Choroid plexus epithelial cell (primary cell): ENCODE measurements at regions not wholly inside any gene's neighbourhood (a gene's known extent, or its start where the extent isn't known, plus 50 kb on each side); places are given as distances from the start of the nearest gene placed in this dataset.

Experiments
- DNase-seq: peaks from one replicate; pipeline ENCODE4 v3.0.0-alpha.2; 2010; ENCODE audit warnings: low read depth
- H3K4me3 ChIP-seq: 2 replicates; pipeline ENCODE4 v1.5.1; 2011; ENCODE audit warnings: low read depth, mild to moderate bottlenecking, control low read depth, low read length, moderate library complexity
- TF ChIP-seq, protein P1 (sequence below): conservative IDR thresholded peaks from 2 replicates; pipeline ENCODE4 v1.5.1; 2011; ENCODE audit warnings: low read depth, mild to moderate bottlenecking, control low read depth, inconsistent platforms, low read length, moderate library complexity

DNA sequence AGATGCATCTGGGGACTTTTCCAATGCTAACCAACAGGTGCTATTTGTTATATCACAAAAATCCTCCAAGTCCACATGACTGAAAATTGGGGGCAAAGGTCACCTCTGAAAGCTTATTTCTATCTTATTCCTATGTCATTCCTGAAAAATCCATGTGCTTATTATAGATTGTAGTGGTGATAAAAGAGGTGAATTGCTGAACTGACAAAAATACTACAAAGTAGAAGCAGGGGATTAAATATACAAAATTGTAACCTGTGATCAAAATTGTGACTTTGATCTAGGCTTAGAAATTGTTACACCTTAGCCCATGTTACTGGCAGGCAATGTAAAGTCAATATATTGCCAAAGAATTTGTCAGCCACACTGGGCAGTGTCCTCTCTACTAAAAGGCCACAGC is 62.3 kb downstream of the IER5 start:
- TF ChIP-seq, protein P1, sequence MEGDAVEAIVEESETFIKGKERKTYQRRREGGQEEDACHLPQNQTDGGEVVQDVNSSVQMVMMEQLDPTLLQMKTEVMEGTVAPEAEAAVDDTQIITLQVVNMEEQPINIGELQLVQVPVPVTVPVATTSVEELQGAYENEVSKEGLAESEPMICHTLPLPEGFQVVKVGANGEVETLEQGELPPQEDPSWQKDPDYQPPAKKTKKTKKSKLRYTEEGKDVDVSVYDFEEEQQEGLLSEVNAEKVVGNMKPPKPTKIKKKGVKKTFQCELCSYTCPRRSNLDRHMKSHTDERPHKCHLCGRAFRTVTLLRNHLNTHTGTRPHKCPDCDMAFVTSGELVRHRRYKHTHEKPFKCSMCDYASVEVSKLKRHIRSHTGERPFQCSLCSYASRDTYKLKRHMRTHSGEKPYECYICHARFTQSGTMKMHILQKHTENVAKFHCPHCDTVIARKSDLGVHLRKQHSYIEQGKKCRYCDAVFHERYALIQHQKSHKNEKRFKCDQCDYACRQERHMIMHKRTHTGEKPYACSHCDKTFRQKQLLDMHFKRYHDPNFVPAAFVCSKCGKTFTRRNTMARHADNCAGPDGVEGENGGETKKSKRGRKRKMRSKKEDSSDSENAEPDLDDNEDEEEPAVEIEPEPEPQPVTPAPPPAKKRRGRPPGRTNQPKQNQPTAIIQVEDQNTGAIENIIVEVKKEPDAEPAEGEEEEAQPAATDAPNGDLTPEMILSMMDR: no peak
- H3K4me3 ChIP-seq: no peak overlapping the region
- no peak for DNase-seq

GRCh38 chr1:181151378-181152326 is 63.2 kb downstream of the IER5 start:
- H3K4me3 ChIP-seq: no peak overlapping the region
- DNase-seq: peak; percentile 41
- TF ChIP-seq, protein P1: no peak

DNA sequence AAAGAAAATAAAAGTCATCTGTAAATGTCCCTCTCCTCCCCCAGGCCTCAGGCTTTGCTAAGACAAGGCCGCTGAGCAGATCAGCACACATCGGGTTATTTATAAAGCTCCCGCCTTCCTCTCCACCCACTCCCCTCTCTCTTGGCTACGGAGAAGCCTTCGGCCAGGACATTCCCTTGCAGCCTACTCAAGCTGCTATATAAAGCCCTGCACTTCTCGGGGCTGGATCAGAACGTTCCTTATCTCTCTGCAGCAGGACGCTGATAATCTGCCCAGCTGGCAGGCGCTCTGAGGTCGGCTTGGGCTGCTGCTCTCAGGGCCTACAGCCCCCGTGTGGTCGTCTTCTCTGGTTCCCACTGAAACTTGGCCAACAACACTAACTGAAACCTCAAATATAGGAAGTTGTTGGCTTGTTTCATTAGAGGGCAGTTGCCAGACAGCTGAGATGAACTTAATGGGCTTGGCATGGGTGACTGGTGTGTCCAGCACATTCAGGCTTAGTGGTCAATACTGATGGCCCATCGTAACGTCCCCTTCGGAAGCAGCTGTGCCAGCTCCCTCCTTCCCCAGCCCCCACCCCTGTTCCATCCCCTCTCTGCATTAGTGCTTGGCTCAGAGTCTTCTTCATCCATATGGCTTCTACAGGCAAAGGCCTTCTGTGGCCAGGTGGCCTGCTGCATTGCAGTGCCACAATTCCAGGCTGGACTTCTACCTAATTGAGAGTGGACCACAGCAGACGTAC is 64.6 kb downstream of the IER5 start:
- H3K4me3 ChIP-seq: peak overlapping the region; percentile 12
- DNase-seq: peak; percentile 92

GRCh38 chr1:181153634-181153961 is 65.1 kb downstream of the IER5 start:
- TF ChIP-seq, protein P1: no peak
- H3K4me3 ChIP-seq: no peak overlapping the region
- no peak for DNase-seq

More for the DNA sequence above, 64.6 kb downstream of the IER5 start:
- TF ChIP-seq, protein P1: peak; percentile 53

GRCh38 chr1:181155339-181155738 is 66.8 kb downstream of the IER5 start:
- H3K4me3 ChIP-seq: no peak overlapping the region
- TF ChIP-seq, protein P1: no peak
- DNase-seq: no peak

DNA sequence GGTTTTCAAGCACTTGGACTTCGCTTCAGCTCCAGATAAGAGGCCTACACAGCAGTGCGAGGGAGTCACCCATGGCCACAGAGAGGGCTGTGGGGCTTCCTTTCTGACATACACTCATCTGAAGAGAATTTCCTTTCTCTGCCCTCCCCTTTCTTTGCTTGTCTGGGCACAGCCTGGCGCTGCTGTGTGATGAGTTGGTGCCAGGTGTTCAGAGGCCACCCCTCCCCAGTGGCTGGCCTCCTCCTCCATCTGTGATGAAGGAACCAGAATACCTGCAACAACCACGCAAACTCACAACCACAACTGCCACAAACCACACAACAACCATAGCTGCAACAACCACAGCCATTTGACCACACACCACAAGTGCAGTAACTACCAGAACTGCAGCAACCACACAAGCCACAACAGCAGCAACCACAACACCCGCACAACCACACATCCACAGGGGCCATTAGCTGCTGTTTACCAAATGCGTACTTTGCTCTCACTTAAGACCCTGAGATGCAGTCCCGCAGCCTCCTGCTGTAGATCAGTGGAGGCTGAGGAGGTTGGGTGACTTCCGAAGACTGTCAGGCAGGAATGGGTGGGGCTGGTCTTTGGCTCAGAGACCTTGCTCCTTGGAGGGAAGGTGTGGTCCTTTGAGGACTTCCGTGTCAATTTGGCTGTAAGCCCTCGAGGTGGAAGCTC is 71.1 kb downstream of the IER5 start:
- peak; percentile 26 for DNase-seq
- TF ChIP-seq, protein P1: no peak

More for the DNA sequence above, 71.1 kb downstream of the IER5 start:
- H3K4me3 ChIP-seq: no peak overlapping the region
